NCI-H82 treated with DMSO at 0.1 percent for 48 hours (cell line): ENCODE measurements at regions not wholly inside any gene's neighbourhood (a gene's known extent, or its start where the extent isn't known, plus 50 kb on each side); places are given as distances from the start of the nearest gene placed in this dataset.
"Not testable (repeated sequence)": the region's sequence is repeated elsewhere in the genome, so short reads cannot be mapped to it uniquely, and the experiment has no call there.

Experiments used
- DNase-seq: peaks from one replicate; lab custom pipeline; 2025; ENCODE audit not compliant: unreplicated experiment; lab: John Stamatoyannopoulos, UW

DNA sequence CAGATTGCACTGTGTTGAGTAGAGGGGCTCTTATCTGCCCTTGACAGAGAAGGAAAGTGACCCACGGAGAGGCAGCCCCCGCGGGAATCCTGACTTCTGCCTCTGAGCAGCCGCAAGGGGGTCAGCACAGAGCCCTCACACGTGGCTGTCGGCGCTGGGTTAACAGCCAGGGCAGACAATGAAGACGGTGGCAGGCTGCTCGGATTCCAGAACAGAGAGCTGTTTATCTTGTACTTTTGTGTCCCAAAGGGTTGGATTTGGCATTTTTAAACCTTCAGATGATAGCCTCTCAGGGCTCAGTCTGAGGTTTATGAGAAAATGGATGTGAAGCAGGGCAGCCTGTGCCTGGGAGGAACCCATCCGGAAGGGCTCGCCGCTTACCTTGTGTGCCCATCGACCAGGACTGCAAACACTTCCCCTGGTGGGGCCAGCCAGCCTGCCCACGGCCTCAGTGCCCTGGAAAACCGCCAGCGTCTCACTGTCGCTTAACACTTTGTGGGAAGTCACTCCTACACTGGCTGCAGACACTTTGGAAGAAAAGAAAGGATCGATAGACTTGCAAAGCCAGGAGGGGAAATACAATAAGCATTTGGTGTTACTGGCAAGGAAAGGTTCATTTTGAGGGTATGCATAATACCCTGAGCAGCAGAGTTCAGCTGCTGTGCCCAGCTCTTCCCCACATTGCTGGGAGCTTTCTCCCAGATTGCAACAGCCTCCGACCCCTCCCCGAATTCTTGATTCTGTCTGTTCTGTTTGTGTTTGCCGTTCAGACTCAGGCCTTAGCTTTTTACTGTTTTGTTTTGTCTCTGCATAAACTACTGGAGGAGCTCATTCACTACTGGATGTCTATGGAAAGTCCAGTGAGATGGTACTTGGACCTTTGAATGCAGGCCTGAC lies 325.3 kb upstream of the MYT1L start:
- DNase-seq, result no peak

- no peak for DNase-seq
Measured at GRCh38 chr2:2655453-2656114, 324.5 kb upstream of the MYT1L start.

- DNase-seq, result no peak
Measured at GRCh38 chr2:2653231-2653630, 322.2 kb upstream of the MYT1L start.

GRCh38 chr2:2650608-2651375 lies 319.7 kb upstream of the MYT1L start:
- no peak for DNase-seq

DNA sequence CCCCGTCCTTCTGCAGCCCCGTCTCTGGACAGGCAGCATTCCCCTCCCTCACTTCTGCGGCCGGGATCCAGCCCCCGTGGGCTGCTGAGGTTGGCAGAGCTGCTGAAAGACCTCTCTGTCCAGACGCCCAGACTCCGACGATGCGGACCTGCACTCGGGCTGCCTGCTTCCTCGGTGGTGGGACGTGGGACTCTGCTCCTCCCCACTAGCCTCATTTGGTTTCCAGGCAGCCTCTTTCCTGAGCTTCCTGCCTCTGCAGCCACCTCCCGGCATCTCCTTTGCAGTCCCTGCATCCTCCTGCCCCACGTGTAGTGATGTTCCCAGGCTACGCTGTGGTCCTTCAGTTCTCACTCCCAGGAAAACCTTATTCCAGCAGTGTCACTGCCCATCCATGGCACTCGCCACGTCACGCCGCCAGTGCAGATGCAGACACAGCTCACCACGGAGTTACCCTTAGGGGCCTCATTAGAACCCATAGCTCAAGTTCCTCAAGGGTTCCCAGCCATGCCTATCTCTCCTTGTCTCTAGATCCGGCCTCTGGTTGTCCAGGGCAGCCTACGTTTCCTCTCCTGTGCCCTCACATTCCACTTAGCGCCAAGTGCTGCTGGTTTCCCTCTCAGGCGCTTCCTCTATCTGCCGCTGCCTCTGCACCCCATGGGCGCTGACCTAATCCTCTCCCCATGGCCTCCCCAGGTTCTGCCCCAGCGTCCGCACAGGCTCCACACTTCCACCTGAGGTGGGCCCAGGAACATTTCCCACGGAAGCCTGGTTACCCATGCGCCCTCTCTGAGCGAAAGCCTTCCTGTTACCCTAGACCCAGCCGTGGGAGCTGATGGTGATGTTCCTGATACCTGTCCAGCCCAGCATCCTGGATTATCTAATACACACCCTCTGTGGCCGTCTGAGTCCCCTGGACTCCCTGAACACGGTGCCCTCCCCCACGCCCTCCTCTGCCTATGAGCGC lies 318.3 kb upstream of the MYT1L start:
- no peak for DNase-seq

GRCh38 chr2:2648094-2648493 lies 317.0 kb upstream of the MYT1L start:
- DNase-seq, result no peak

DNA sequence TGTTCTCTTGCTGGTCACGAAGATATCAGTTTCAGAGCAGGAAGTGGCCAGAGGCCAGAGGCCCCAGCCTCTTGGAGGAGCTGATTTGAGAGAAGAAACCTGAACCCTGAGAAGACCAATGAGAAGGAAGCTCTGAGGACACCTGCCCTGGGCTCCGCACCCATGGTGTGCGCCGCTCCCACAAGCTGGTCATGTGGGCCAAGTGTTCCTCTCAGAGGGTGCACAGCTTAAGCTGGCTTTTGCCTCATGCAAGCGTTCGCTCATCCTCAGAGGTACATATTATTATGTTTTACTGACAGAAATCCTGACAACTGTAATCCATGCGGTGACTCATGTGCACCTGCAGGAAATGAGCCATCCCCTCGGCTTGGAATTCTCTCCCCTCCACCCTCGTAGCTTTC lies 316.1 kb upstream of the MYT1L start:
- no peak for DNase-seq

DNA sequence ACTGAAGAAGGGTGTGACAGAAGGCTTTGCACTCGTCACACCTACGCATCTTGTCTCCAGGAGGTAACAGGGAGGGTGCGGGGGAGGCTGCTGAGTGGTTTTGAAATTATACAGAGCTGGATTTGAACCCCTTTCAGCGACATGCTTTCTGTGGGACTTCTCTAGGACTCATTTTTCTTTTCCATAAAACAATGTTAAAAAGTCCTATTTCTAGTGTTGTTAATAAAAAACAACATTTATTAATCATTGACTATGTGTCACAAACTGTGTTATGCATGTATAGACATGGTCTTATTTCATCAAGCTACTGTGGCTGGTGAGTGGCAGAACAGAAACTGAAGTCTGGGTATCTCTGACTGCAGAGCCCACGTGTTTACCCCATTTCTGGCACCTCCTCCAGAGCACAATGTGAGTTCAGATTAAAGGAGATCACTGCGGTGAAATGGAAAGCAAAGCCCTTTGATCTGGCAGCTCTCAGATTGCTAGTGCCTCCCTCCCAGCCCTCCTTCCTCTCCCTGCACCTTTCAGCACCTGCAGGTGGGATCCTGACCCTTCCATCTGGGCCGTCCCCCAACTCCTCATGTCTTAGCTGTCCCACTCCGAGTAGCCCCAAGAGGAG lies 315.5 kb upstream of the MYT1L start:
- no peak for DNase-seq

GRCh38 chr2:2645162-2645855 lies 314.2 kb upstream of the MYT1L start:
- no peak for DNase-seq

- not testable (repeated sequence) for DNase-seq
Measured at GRCh38 chr2:2644751-2645150, 313.7 kb upstream of the MYT1L start.

DNA sequence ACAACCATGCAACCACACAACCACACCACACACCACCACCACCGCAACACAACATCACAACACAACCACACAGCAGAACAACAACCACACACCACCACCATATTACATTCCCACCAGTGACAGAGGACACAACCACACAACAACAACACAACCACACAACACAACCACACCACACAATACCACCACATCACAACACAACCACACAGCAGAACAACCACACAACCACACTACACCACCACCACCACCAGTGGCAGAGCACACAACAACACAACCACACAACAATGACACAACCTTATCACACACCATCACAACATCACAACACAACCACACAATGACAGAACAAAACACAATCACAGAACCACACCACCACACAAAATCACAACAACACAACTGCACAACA lies 313.0 kb upstream of the MYT1L start:
- DNase-seq, result no peak

GRCh38 chr2:2642906-2643890 lies 312.1 kb upstream of the MYT1L start:
- no peak for DNase-seq

DNA sequence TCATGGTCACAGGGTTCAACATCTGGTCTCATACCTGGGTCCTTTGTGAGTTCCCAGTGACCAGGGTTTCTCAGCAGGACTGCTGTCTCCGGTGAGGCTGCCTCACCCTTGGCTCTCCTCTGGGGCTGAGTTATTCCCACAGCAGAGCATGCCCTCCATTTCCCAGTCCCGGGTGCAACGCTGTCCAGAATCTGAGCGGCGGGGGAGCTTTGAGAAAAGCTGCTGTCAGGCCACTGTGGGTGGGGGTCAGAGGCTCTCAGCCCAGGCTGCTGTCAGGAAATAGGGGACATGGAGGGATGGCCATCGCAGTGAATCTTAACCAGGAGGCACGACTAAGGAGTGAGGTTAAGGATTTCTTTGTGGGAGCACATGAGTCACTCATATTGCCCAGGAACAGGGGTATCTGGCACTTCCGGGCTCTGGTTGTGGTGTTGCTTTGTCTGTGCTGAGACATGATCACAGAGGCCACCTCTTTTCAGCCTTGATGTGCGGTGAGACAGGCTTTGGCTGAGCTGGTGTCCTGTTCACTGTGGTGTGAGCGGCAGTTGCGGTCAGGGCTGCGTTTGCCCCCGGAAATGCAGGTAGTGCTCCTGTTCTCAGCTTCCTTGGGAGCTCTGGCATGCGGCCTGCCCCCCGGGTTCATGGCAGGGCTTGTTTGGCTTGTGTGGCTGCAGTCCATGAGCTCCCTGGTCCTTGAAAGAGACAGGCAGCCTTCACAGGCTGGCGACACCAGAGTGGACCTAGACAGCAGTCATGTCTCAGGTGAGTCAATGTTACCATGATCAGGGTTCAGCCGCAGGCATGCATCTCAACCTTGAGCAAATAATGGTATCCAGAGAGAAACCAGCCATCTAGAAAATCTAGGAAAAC lies 310.7 kb upstream of the MYT1L start:
- no peak for DNase-seq

DNA sequence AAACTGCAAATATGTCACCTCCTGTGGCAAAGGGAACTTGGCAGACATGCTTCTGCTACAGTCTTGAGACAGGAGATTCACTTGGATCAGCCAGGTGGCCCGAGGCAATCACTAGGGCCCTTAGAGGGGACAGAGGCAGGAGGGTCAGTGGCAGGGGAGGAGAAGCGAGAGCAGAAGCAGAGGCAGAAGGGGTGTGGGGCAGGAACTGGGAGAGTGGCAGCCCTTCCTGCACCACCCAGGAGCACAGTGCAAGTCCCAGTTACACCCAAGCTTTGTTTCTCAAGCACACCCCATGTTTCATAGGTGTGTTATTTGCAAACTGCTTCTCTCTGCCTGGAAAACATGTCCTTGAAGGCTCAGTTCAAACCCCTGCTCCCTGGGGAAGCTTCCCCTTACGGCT lies 309.7 kb upstream of the MYT1L start:
- no peak for DNase-seq

GRCh38 chr2:2640371-2640770 lies 309.3 kb upstream of the MYT1L start:
- no peak for DNase-seq

- no peak for DNase-seq
Measured at GRCh38 chr2:2639251-2640139, 308.4 kb upstream of the MYT1L start.
